Activated B cell treated with CpG ODN at 0.5 μM for 24 hours (primary cell): ENCODE measurements at regions not wholly inside any gene's neighbourhood (a gene's known extent, or its start where the extent isn't known, plus 50 kb on each side); places are given as distances from the start of the nearest gene placed in this dataset.
A peak's percentile ranks its signal among the peaks of the same experiment; 100 is the strongest.

ENCODE experiments used
- ATAC-seq: fragments of 200-7000 bp; cut with Tn5 transposase; one replicate; pipeline ENCODE4 v1.10.0; 2021; ENCODE audit warnings: low read depth, mild to moderate bottlenecking, moderate library complexity
- CTCF ChIA-PET: fragments of 350-600 bp; sonication (Branson Sonifier 250); formaldehyde crosslinking; loops from one replicate; lab custom pipeline; 2021; ENCODE audit warnings: antibody characterized with exemption; lab: Charles Lee
- POLR2A ChIA-PET: fragments of 350-600 bp; sonication (Branson Sonifier 250); formaldehyde crosslinking; loops from one replicate; lab custom pipeline; 2021; ENCODE audit warnings: antibody characterized with exemption; lab: Charles Lee
- DNase-seq: peaks from one replicate; pipeline ENCODE4 v3.0.0; 2022
- H3K27ac Mint-ChIP-seq: one replicate; pipeline ENCODE4 v1.8.0; 2020; ENCODE audit warnings: mixed read lengths
- H3K27me3 Mint-ChIP-seq: one replicate; pipeline ENCODE4 v1.8.0; 2021; ENCODE audit warnings: mixed read lengths
- H3K36me3 Mint-ChIP-seq: one replicate; pipeline ENCODE4 v1.8.0; 2021; ENCODE audit warnings: low read depth, mixed read lengths
- H3K4me1 Mint-ChIP-seq: one replicate; pipeline ENCODE4 v1.8.0; 2021; ENCODE audit warnings: mixed read lengths
- H3K4me3 Mint-ChIP-seq: one replicate; pipeline ENCODE4 v1.8.0; 2020; ENCODE audit warnings: mild to moderate bottlenecking, mixed read lengths
- H3K9me3 Mint-ChIP-seq: one replicate; pipeline ENCODE4 v1.8.0; 2020; ENCODE audit warnings: mixed read lengths
- CTCF ChIP-seq: fragments of 200-600 bp; IDR thresholded peaks from one replicate; pipeline ENCODE4 v1.8.0; 2022; ENCODE audit warnings: antibody characterized with exemption, mild to moderate bottlenecking
- intact Hi-C: fragments of 100-400 bp; cut with micrococcal nuclease; formaldehyde crosslinking; loops from one replicate; pipeline ENCODE4 v1.15.1; 2024

GRCh38 chr4:15233626-15234025, 194.2 kb upstream of the C1QTNF7 start:
- CTCF ChIA-PET: interaction anchor here (0.9 to 11.2 kb wide), 5 partner anchors 10 to 418 kb away, joined by 3 to 92 read pairs (median 5); no protein-coding TSS in a partner anchor
- no peak for DNase-seq

GRCh38 chr4:15234116-15234855, 193.5 kb upstream of the C1QTNF7 start:
- CTCF ChIA-PET: interaction anchor here (11.2 kb wide), 1 partner anchor 224 kb away, joined by 92 read pairs; no protein-coding TSS in a partner anchor
- POLR2A ChIA-PET: no interaction called here
- Mint-ChIP-seq H3K4me3 (peak overlapping the region; percentile 13), H3K4me1 (peaks cover 21% of the 10 kb centered on the region), H3K36me3 (no peaks in the 10 kb centered on the region), H3K27me3 (peaks cover 2% of the 10 kb centered on the region), H3K9me3 (no peaks in the 10 kb centered on the region), H3K27ac (no peak overlapping the region)
- TF ChIP-seq CTCF: no peak
- intact Hi-C loops: no loop called here
- no peak for DNase-seq
- no peak for ATAC-seq

More at GRCh38 chr4:15233626-15234025, 194.2 kb upstream of the C1QTNF7 start:
- Mint-ChIP-seq H3K9me3 (no peaks in the 10 kb centered on the region), H3K36me3 (no peaks in the 10 kb centered on the region), H3K27me3 (peaks cover 2% of the 10 kb centered on the region), H3K27ac (peak overlapping the region; percentile 42), H3K4me1 (peaks cover 21% of the 10 kb centered on the region), H3K4me3 (peak overlapping the region; percentile 28)
- POLR2A ChIA-PET: no interaction called here
- no peak for TF ChIP-seq CTCF
- intact Hi-C loops: no loop called here
- no peak for ATAC-seq

- H3K27ac Mint-ChIP-seq: no peak overlapping the region
- peaks cover 21% of the 10 kb centered on the region for H3K4me1 Mint-ChIP-seq
- TF ChIP-seq CTCF: no peak
- intact Hi-C loops: no loop called here
- no peaks in the 10 kb centered on the region for H3K9me3 Mint-ChIP-seq
- CTCF ChIA-PET: interaction anchor here (11.2 kb wide), 1 partner anchor 224 kb away, joined by 92 read pairs; no protein-coding TSS in a partner anchor
- DNase-seq (no peak), ATAC-seq (no peak)
- no peaks in the 10 kb centered on the region for H3K36me3 Mint-ChIP-seq
- H3K27me3 Mint-ChIP-seq: peaks cover 2% of the 10 kb centered on the region
- POLR2A ChIA-PET: no interaction called here
- no peak overlapping the region for H3K4me3 Mint-ChIP-seq
Measured at GRCh38 chr4:15234856-15235126, 193.0 kb upstream of the C1QTNF7 start.

- no peak for TF ChIP-seq CTCF
- ChIA-PET CTCF (interaction anchor here (11.2 kb wide), 1 partner anchor 223 kb away, joined by 92 read pairs; no protein-coding TSS in a partner anchor), POLR2A (no interaction called here)
- H3K4me3 Mint-ChIP-seq: no peak overlapping the region
- ATAC-seq (no peak), DNase-seq (no peak)
- H3K4me1 Mint-ChIP-seq: peaks cover 21% of the 10 kb centered on the region
- H3K36me3 Mint-ChIP-seq: no peaks in the 10 kb centered on the region
- intact Hi-C loops: no loop called here
- no peak overlapping the region for H3K27ac Mint-ChIP-seq
- no peaks in the 10 kb centered on the region for H3K9me3 Mint-ChIP-seq
- H3K27me3 Mint-ChIP-seq: peaks cover 2% of the 10 kb centered on the region
Measured at GRCh38 chr4:15235135-15235534, 192.7 kb upstream of the C1QTNF7 start.

- Mint-ChIP-seq H3K4me3 (no peak overlapping the region), H3K36me3 (no peaks in the 10 kb centered on the region), H3K4me1 (peaks cover 18% of the 10 kb centered on the region), H3K9me3 (no peaks in the 10 kb centered on the region), H3K27ac (no peak overlapping the region), H3K27me3 (peaks cover 2% of the 10 kb centered on the region)
- ATAC-seq: no peak
- no peak for TF ChIP-seq CTCF
- intact Hi-C loops: loop anchor here (1.0 to 2.0 kb wide), 4 partner anchors 159 to 763 kb away; no protein-coding TSS in a partner anchor
- CTCF ChIA-PET: interaction anchor here (1.0 to 11.2 kb wide), 4 partner anchors 158 to 413 kb away, joined by 3 to 92 read pairs (median 9); no protein-coding TSS in a partner anchor
- no peak for DNase-seq
- POLR2A ChIA-PET: no interaction called here
Measured at GRCh38 chr4:15237648-15238230, 190.1 kb upstream of the C1QTNF7 start.
